K562 (cell line): ENCODE measurements at regions not wholly inside any gene's neighbourhood (a gene's known extent, or its start where the extent isn't known, plus 50 kb on each side); places are given as distances from the start of the nearest gene placed in this dataset.

ENCODE experiments used
- ATAC-seq: fragments of 200-7000 bp; cut with Tn5 transposase; 3 replicates; pipeline ENCODE4 v1.9.1; 2020; ENCODE audit warnings: moderate library complexity
- BruUV-seq: library from RNA; stranded (reverse); fragments of 400-500 nt; replicated peaks from 2 replicates; lab custom pipeline; 2021; lab: Mats Ljungman, UMichigan
- CTCF ChIA-PET: fragments of 300-600 bp; formaldehyde crosslinking; extraction: SDS; loops from one replicate; lab custom pipeline; 2021; ENCODE audit warnings: low intra/inter-chr PET ratio; lab: Yijun Ruan, JAX
- POLR2A ChIA-PET: fragments of 300-600, 350-650 bp; sonication (Branson Sonifier 250); formaldehyde crosslinking; extraction: SDS; loops from one replicate; lab custom pipeline; 2021; ENCODE audit warnings: antibody characterized with exemption, inconsistent platforms; lab: Yijun Ruan, JAX
- DNase-seq, 4 experiments: peaks; one replicate each; pipeline versions ENCODE4 v3.0.0 to v3.0.0-alpha.2; 2011 to 2018; ENCODE audit warnings: low spot score in 3 of 4, mixed read lengths in 3 of 4; ENCODE audit errors: extremely low read depth in 1 of 4
- FAIRE-seq: peaks from 2 replicates; lab custom pipeline; 2011; peaks lifted over from hg19 to GRCh38; lab: Jason Lieb, UNC
- H2AFZ ChIP-seq: 2 replicates; pipeline ENCODE4 v1.6.0; 2011; ENCODE audit warnings: low read depth, low read length, control low read depth, inconsistent platforms
- H3K27ac ChIP-seq: fragments of 200-600 bp; 3 replicates; pipeline ENCODE4 v1.8.0; 2011; ENCODE audit warnings: low read depth, mild to moderate bottlenecking, control low read depth, inconsistent platforms, low read length, moderate library complexity, mixed read lengths; ENCODE audit errors: extremely low read depth
- H3K27me3 ChIP-seq, 2 experiments: fragments of 300-600 bp in 1 of 2; 2 replicates in 1 of 2; 3 replicates in 1 of 2; pipeline versions ENCODE4 v1.6.0 to v1.8.0; 2011; ENCODE audit warnings: inconsistent platforms in 2 of 2, low read length in 2 of 2, mild to moderate bottlenecking in 1 of 2, mixed read lengths in 1 of 2, moderate library complexity in 1 of 2; ENCODE audit not compliant: control insufficient read depth in 2 of 2, insufficient read depth in 2 of 2
- H3K36me3 ChIP-seq: fragments of 300-600 bp; 3 replicates; pipeline ENCODE4 v1.8.0; 2011; ENCODE audit warnings: mild to moderate bottlenecking, low read length, inconsistent platforms; ENCODE audit not compliant: control insufficient read depth, insufficient read depth
- H3K4me1 ChIP-seq, 2 experiments: fragments of 200-600 bp in 1 of 2; replicated peaks in 1 of 2; 2 replicates in 1 of 2; 3 replicates in 1 of 2; pipeline versions ENCODE4 v1.5.1 to v1.8.0; 2011; ENCODE audit warnings: inconsistent platforms in 2 of 2, low read length in 2 of 2, mild to moderate bottlenecking in 1 of 2, mixed read lengths in 1 of 2, moderate library complexity in 1 of 2; ENCODE audit not compliant: control insufficient read depth in 2 of 2, insufficient read depth in 2 of 2
- H3K4me2 ChIP-seq: 2 replicates; pipeline ENCODE4 v1.6.1; 2011; ENCODE audit warnings: low read length, control low read depth, inconsistent platforms, mixed read lengths; ENCODE audit not compliant: insufficient read depth
- H3K4me3 ChIP-seq: fragments of 200-600 bp; sonication (generic), shearing (Covaris generic); 2 replicates; pipeline ENCODE4 v1.5.1; 2016; ENCODE audit warnings: control low read depth, inconsistent platforms
- H3K79me2 ChIP-seq: fragments of 200-600 bp; 3 replicates; pipeline ENCODE4 v1.8.0; 2011; ENCODE audit warnings: low read length, inconsistent platforms; ENCODE audit not compliant: control insufficient read depth, insufficient read depth
- H3K9ac ChIP-seq, 2 experiments: 2 replicates each; pipeline versions ENCODE4 v1.6.0 to v1.6.1; 2011; ENCODE audit warnings: low read depth in 2 of 2, low read length in 2 of 2, control low read depth in 1 of 2, inconsistent platforms in 1 of 2, mild to moderate bottlenecking in 1 of 2, mixed read lengths in 1 of 2; ENCODE audit not compliant: insufficient read depth in 1 of 2
- H3K9me1 ChIP-seq: one replicate; pipeline ENCODE4 v1.6.0; 2011; ENCODE audit warnings: inconsistent platforms, mild to moderate bottlenecking, low read length, moderate library complexity; ENCODE audit not compliant: control insufficient read depth, insufficient read depth
- H3K9me3 ChIP-seq: replicated peaks from 2 replicates; pipeline ENCODE4 v1.5.1; 2011; ENCODE audit warnings: low read depth, low read length, inconsistent platforms; ENCODE audit not compliant: control insufficient read depth, insufficient read depth
- H4K20me1 ChIP-seq: replicated peaks from 2 replicates; pipeline ENCODE4 v1.6.1; 2011; ENCODE audit warnings: low read length, inconsistent platforms, mixed read lengths; ENCODE audit not compliant: control insufficient read depth, insufficient read depth
- MCM3 ChIP-seq: fragments of 450-650 bp; IDR thresholded peaks from 2 replicates; pipeline ENCODE4 v1.6.1; 2016
- NELFE ChIP-seq: IDR thresholded peaks from 2 replicates; pipeline ENCODE4 v1.6.1; 2011; ENCODE audit warnings: mild to moderate bottlenecking; ENCODE audit not compliant: insufficient read depth, insufficient read length
- POLR2G ChIP-seq: fragments of 200-400 bp; formaldehyde crosslinking; IDR thresholded peaks from 2 replicates; pipeline ENCODE4 v1.6.1; 2017; ENCODE audit warnings: low read depth, mild to moderate bottlenecking, antibody characterized with exemption, low read length, moderate library complexity
- SREBF2 ChIP-seq: sonication (generic); formaldehyde crosslinking; IDR thresholded peaks from 2 replicates; pipeline ENCODE4 v1.4.0; 2020; ENCODE audit warnings: mild to moderate bottlenecking, missing genetic modification reagents
- ZNF239 ChIP-seq: fragments of 250-450 bp; sonication (Bioruptor Pico); IDR thresholded peaks from 2 replicates; pipeline ENCODE4 v1.4.0; 2020; ENCODE audit warnings: mild to moderate bottlenecking
- WGBS: fragments of 100-300 bp; shearing (Covaris generic); methylation state at CpG from one replicate; pipeline ENCODE4 v1.1.6; 2016; ENCODE audit warnings: low coverage, mixed read lengths; ENCODE audit not compliant: insufficient coverage; ENCODE audit errors: missing lambda C conversion rate; 5-methylcytosine and 5-hydroxymethylcytosine counted together
- in situ Hi-C: fragments of 300-500 bp; cut with MboI; formaldehyde crosslinking; loops from 4 replicates; pipeline ENCODE4 v1.15.0; 2018; ENCODE audit warnings: inconsistent platforms, mixed read lengths
- intact Hi-C: fragments of 100-400 bp; cut with micrococcal nuclease; formaldehyde crosslinking; loops from 2 replicates; pipeline ENCODE4 v1.14.2; 2022
- TF ChIP-seq, protein P1 (sequence below): fragments of 450-650 bp; IDR thresholded peaks from 2 replicates; pipeline ENCODE4 v1.6.1; 2014; ENCODE audit warnings: low read depth, mild to moderate bottlenecking, moderate library complexity, borderline replicate concordance
- TF ChIP-seq, protein P2 (sequence below): sonication (generic); formaldehyde crosslinking; IDR thresholded peaks from 2 replicates; pipeline ENCODE4 v1.8.1; 2023; ENCODE audit warnings: mild to moderate bottlenecking, missing genetic modification reagents

DNA sequence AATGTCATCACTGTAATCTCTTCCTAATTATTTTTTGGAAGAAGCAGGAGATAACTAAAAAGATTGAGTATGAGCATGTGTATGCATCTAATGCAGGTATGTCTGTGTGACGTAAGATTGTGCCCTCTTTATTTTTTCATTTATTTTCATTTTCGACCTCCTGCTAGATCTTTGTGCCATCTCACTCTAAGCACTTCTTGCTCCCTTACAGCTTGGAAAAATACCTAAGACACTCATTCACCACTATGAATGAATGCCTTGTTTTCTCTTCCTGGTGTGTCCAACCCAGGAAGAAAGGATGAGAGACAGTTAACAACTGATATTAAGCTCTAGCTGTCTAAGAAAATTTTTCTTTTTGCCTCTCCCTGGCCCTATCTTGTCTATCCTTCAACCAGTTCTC is 76.8 kb upstream of the CISTR start:
- no peak overlapping the region for H3K9ac ChIP-seq
- WGBS, result 7% methylated on average over 2 of the region's 2 CpGs
- no peaks in the 10 kb centered on the region for H3K36me3 ChIP-seq
- TF ChIP-seq, protein P1, sequence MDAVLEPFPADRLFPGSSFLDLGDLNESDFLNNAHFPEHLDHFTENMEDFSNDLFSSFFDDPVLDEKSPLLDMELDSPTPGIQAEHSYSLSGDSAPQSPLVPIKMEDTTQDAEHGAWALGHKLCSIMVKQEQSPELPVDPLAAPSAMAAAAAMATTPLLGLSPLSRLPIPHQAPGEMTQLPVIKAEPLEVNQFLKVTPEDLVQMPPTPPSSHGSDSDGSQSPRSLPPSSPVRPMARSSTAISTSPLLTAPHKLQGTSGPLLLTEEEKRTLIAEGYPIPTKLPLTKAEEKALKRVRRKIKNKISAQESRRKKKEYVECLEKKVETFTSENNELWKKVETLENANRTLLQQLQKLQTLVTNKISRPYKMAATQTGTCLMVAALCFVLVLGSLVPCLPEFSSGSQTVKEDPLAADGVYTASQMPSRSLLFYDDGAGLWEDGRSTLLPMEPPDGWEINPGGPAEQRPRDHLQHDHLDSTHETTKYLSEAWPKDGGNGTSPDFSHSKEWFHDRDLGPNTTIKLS, result no peak
- TF ChIP-seq SREBF2 (CRISPR knock-in tag) (no peak), MCM3 (no peak)
- H3K4me1 ChIP-seq, result no peaks in the 10 kb centered on the region
- POLR2A ChIA-PET, result no interaction called here
- ATAC-seq (no peak), FAIRE-seq (no peak), DNase-seq (no peak)
- H3K9me1 ChIP-seq, result no peaks in the 10 kb centered on the region
- no peaks in the 10 kb centered on the region for H3K9me3 ChIP-seq
- H3K27me3 ChIP-seq, result peaks cover 0 to 12% of the 10 kb centered on the region in 2 experiments; a peak in 2 of 5 replicates
- H3K27ac ChIP-seq, result no peak overlapping the region
- no peaks in the 10 kb centered on the region for H3K79me2 ChIP-seq
- no peak overlapping the region for H3K4me3 ChIP-seq
- intact Hi-C loops, result no loop called here
- no peaks in the 10 kb centered on the region for H4K20me1 ChIP-seq
- no TSS peak for BruUV-seq
- in situ Hi-C loops, result no loop called here
- H3K4me2 ChIP-seq, result no peak overlapping the region
- H2AFZ ChIP-seq, result no peak overlapping the region
- CTCF ChIA-PET, result no interaction called here

DNA sequence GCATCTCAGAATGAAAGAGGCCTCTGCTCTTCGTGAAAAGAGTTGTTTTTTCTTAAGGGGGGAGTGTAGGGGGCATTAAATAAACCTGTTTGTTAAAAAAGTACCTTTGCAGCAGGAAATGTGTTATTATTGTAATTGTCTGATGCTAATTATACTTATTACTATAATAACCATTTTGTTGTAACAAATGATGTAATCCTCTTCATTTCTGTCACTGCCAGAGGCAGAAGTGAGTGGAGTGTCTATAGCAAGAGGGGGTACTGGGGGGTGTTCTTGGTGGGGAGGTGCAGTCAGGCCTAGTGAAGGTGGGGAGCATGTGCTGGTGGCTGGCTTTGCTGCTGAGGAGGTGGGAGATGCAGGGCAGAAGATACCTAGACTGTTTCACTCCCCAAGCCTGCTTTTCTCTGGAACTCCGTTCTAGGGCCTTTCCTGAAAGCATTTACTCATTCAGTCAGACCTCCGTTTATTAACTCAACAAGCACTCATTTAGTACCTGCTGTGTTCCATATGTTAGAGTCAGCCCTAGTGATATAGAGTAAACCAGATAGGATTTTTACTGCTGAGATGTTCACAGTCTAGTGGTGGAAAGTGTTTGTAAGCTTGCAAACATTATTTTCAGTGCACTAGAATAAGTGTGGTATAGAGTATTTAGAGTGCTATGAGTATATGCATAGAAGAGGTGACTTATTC is 77.5 kb upstream of the CISTR start:
- no TSS peak for BruUV-seq
- ATAC-seq (no peak), DNase-seq (no peak), FAIRE-seq (no peak)
- CTCF ChIA-PET, result no interaction called here
- H3K9me3 ChIP-seq, result no peaks in the 10 kb centered on the region
- H3K27me3 ChIP-seq, result peaks cover 0 to 6% of the 10 kb centered on the region in 2 experiments; a peak in 2 of 5 replicates
- no peak overlapping the region for H2AFZ ChIP-seq
- intact Hi-C loops, result no loop called here
- H3K4me3 ChIP-seq, result no peak overlapping the region
- H3K9me1 ChIP-seq, result no peaks in the 10 kb centered on the region
- TF ChIP-seq ZNF239 (CRISPR knock-in tag) (no peak), POLR2G (no peak), NELFE (no peak)
- TF ChIP-seq, protein P2, sequence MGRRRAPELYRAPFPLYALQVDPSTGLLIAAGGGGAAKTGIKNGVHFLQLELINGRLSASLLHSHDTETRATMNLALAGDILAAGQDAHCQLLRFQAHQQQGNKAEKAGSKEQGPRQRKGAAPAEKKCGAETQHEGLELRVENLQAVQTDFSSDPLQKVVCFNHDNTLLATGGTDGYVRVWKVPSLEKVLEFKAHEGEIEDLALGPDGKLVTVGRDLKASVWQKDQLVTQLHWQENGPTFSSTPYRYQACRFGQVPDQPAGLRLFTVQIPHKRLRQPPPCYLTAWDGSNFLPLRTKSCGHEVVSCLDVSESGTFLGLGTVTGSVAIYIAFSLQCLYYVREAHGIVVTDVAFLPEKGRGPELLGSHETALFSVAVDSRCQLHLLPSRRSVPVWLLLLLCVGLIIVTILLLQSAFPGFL (CRISPR knock-in tag), result no peak
- POLR2A ChIA-PET, result no interaction called here
- H3K4me1 ChIP-seq, result no peaks in the 10 kb centered on the region
- H3K4me2 ChIP-seq, result no peak overlapping the region
- H3K27ac ChIP-seq, result no peak overlapping the region
- no peaks in the 10 kb centered on the region for H3K79me2 ChIP-seq
- in situ Hi-C loops, result no loop called here
- no peak overlapping the region for H3K9ac ChIP-seq
- H4K20me1 ChIP-seq, result no peaks in the 10 kb centered on the region
- no peaks in the 10 kb centered on the region for H3K36me3 ChIP-seq
- 0% methylated on average over 3 of the region's 3 CpGs for WGBS
